GM23248 (cell line): ENCODE measurements at regions not wholly inside any gene's neighbourhood (a gene's known extent, or its start where the extent isn't known, plus 50 kb on each side); places are given as distances from the start of the nearest gene placed in this dataset.

ENCODE experiments used
- EZH2 ChIP-seq: fragments of 200-600 bp; sonication (generic); IDR thresholded peaks from 2 replicates; pipeline ENCODE4 v1.6.1; 2018; ENCODE audit warnings: antibody characterized with exemption, mild to moderate bottlenecking; ENCODE audit not compliant: insufficient read depth, poor library complexity, severe bottlenecking
- EZH2phosphoT487 ChIP-seq: fragments of 200-600 bp; sonication (generic); IDR thresholded peaks from 2 replicates; pipeline ENCODE4 v1.6.1; 2018; ENCODE audit warnings: antibody characterized with exemption, moderate library complexity, mild to moderate bottlenecking, low read depth; ENCODE audit not compliant: insufficient read depth

GRCh38 chr2:234712421-234712935 is 215.6 kb upstream of the ARL4C start:
- TF ChIP-seq EZH2 (no peak), EZH2phosphoT487 (no peak)
